SK-N-MC (cell line): ENCODE measurements at regions not wholly inside any gene's neighbourhood (a gene's known extent, or its start where the extent isn't known, plus 50 kb on each side); places are given as distances from the start of the nearest gene placed in this dataset.

Source experiments
- EZH2 ChIP-seq: fragments of 200-600 bp; sonication (generic); IDR thresholded peaks from one replicate; pipeline ENCODE4 v1.6.1; 2017; ENCODE audit warnings: antibody characterized with exemption
- FOXP2 ChIP-seq: optimal IDR thresholded peaks from 2 replicates; pipeline ENCODE3; 2011; ENCODE audit warnings: mild to moderate bottlenecking, moderate library complexity; ENCODE audit not compliant: insufficient read depth; ENCODE audit errors: extremely low read length, control extremely low read depth
- POLR2AphosphoS5 ChIP-seq: IDR thresholded peaks from 2 replicates; pipeline ENCODE4 v1.6.1; 2012; ENCODE audit warnings: mild to moderate bottlenecking, low read depth, low read length, borderline replicate concordance

GRCh38 chr1:38126970-38127369 lies 80.4 kb upstream of the POU3F1 start:
- TF ChIP-seq POLR2AphosphoS5 (no peak), EZH2 (no peak), FOXP2 (no peak)
